IMR-90 (cell line): ENCODE measurements at regions not wholly inside any gene's neighbourhood (a gene's known extent, or its start where the extent isn't known, plus 50 kb on each side); places are given as distances from the start of the nearest gene placed in this dataset.

Experiments used
- ATAC-seq: fragments of 200-7000 bp; cut with Tn5 transposase; 2 replicates; pipeline ENCODE4 v1.9.1; 2020; ENCODE audit warnings: low read depth, mild to moderate bottlenecking, moderate library complexity
- BruUV-seq: library from RNA; stranded (reverse); fragments of 400-500 nt; replicated peaks from 2 replicates; lab custom pipeline; 2021; lab: Mats Ljungman, UMichigan
- CTCF ChIA-PET: fragments of 300-600 bp; formaldehyde crosslinking; extraction: SDS; loops from one replicate; lab custom pipeline; 2021; ENCODE audit warnings: antibody characterized with exemption; lab: Yijun Ruan, JAX
- POLR2A ChIA-PET: fragments of 300-600 bp; sonication (Branson Sonifier 250); formaldehyde crosslinking; loops from one replicate; lab custom pipeline; 2022; ENCODE audit warnings: antibody characterized with exemption; ENCODE audit not compliant: unreplicated experiment; lab: Charles Lee
- DNase-seq: peaks from one replicate; pipeline ENCODE4 v3.0.0; 2013
- H2AFZ ChIP-seq: replicated peaks from 2 replicates; pipeline ENCODE3; 2013; ENCODE audit warnings: low read length, mild to moderate bottlenecking; ENCODE audit not compliant: poor library complexity
- H2AK5ac ChIP-seq: 2 replicates; pipeline ENCODE4 v1.6.1; 2013; ENCODE audit warnings: low read depth, low read length, inconsistent platforms
- H2AK9ac ChIP-seq: replicated peaks from 2 replicates; pipeline ENCODE3; 2013; ENCODE audit warnings: mild to moderate bottlenecking, low read depth, low read length, moderate library complexity; ENCODE audit not compliant: poor library complexity
- H2BK120ac ChIP-seq: 2 replicates; pipeline ENCODE4 v1.6.1; 2013; ENCODE audit warnings: low read depth, low read length, inconsistent platforms
- H2BK15ac ChIP-seq: 3 replicates; pipeline ENCODE4 v1.6.1; 2013; ENCODE audit warnings: low read depth, low read length, inconsistent platforms
- H2BK20ac ChIP-seq: 2 replicates; pipeline ENCODE4 v1.6.1; 2013; ENCODE audit warnings: low read depth, mild to moderate bottlenecking, inconsistent platforms, low read length, moderate library complexity
- H2BK5ac ChIP-seq: 2 replicates; pipeline ENCODE4 v1.6.1; 2013; ENCODE audit warnings: mild to moderate bottlenecking, low read depth, low read length, inconsistent platforms; ENCODE audit not compliant: poor library complexity, severe bottlenecking
- H3K14ac ChIP-seq: replicated peaks from 2 replicates; pipeline ENCODE4 v1.6.1; 2013; ENCODE audit warnings: low read depth, low read length, inconsistent platforms
- H3K18ac ChIP-seq: 2 replicates; pipeline ENCODE4 v1.6.1; 2013; ENCODE audit warnings: low read depth, low read length, control low read depth
- H3K23ac ChIP-seq: 2 replicates; pipeline ENCODE4 v1.6.1; 2013; ENCODE audit warnings: low read depth, low read length, inconsistent platforms
- H3K27ac ChIP-seq: 2 replicates; pipeline ENCODE4 v1.5.1; 2013; ENCODE audit warnings: mild to moderate bottlenecking, control low read depth, low read length; ENCODE audit not compliant: insufficient read depth
- H3K27me3 ChIP-seq: 2 replicates; pipeline ENCODE4 v1.6.1; 2013; ENCODE audit warnings: low read length; ENCODE audit not compliant: control insufficient read depth, insufficient read depth
- H3K36me3 ChIP-seq: 2 replicates; pipeline ENCODE4 v1.6.1; 2013; ENCODE audit warnings: low read length, mixed read lengths; ENCODE audit not compliant: control insufficient read depth, insufficient read depth
- H3K4ac ChIP-seq: 2 replicates; pipeline ENCODE4 v1.6.1; 2013; ENCODE audit warnings: low read depth, low read length, inconsistent platforms
- H3K4me1 ChIP-seq: 2 replicates; pipeline ENCODE4 v1.6.1; 2013; ENCODE audit warnings: low read length, mixed read lengths; ENCODE audit not compliant: control insufficient read depth, insufficient read depth
- H3K4me2 ChIP-seq: 2 replicates; pipeline ENCODE4 v1.6.1; 2013; ENCODE audit warnings: low read depth, mild to moderate bottlenecking, control low read depth, low read length, moderate library complexity
- H3K4me3 ChIP-seq: 2 replicates; pipeline ENCODE4 v1.5.1; 2013; ENCODE audit warnings: low read depth, mild to moderate bottlenecking, control low read depth, low read length, moderate library complexity; ENCODE audit not compliant: insufficient read depth
- H3K56ac ChIP-seq: 2 replicates; pipeline ENCODE4 v1.6.1; 2013; ENCODE audit warnings: low read length, inconsistent platforms; ENCODE audit not compliant: insufficient read depth; ENCODE audit errors: extremely low read depth
- H3K79me1 ChIP-seq, 2 experiments: 2 replicates each; pipeline ENCODE4 v1.6.1; 2013; ENCODE audit warnings: low read length in 2 of 2, inconsistent platforms in 1 of 2, low read depth in 1 of 2
- H3K9ac ChIP-seq: 2 replicates; pipeline ENCODE4 v1.6.1; 2013; ENCODE audit warnings: low read depth, low read length, control low read depth
- H3K9me1 ChIP-seq: 2 replicates; pipeline ENCODE4 v1.6.1; 2013; ENCODE audit warnings: low read length, inconsistent platforms; ENCODE audit not compliant: insufficient read depth
- H3K9me3 ChIP-seq: 2 replicates; pipeline ENCODE4 v1.6.1; 2013; ENCODE audit warnings: low read length; ENCODE audit not compliant: control insufficient read depth, insufficient read depth
- H4K20me1 ChIP-seq: 2 replicates; pipeline ENCODE4 v1.6.1; 2013; ENCODE audit warnings: low read length, inconsistent platforms; ENCODE audit not compliant: insufficient read depth
- H4K5ac ChIP-seq: 2 replicates; pipeline ENCODE4 v1.6.1; 2013; ENCODE audit warnings: mild to moderate bottlenecking, low read depth, low read length, control low read depth
- H4K8ac ChIP-seq, 2 experiments: 2 replicates each; pipeline ENCODE4 v1.6.1; 2013; ENCODE audit warnings: low read depth in 2 of 2, low read length in 2 of 2, control low read depth in 1 of 2, inconsistent platforms in 1 of 2
- H4K91ac ChIP-seq: 2 replicates; pipeline ENCODE4 v1.6.1; 2013; ENCODE audit warnings: low read depth, low read length, inconsistent platforms; ENCODE audit not compliant: insufficient read depth
- CHD1 ChIP-seq: IDR thresholded peaks from 2 replicates; pipeline ENCODE4 v1.6.1; 2012; ENCODE audit warnings: low read depth, low read length, improper control_type of control experiment
- MAFK ChIP-seq: IDR thresholded peaks from 2 replicates; pipeline ENCODE4 v1.6.1; 2012; ENCODE audit warnings: low read depth, low read length, improper control_type of control experiment
- RCOR1 ChIP-seq: IDR thresholded peaks from 2 replicates; pipeline ENCODE4 v1.6.1; 2012; ENCODE audit warnings: mild to moderate bottlenecking, low read length, improper control_type of control experiment; ENCODE audit not compliant: insufficient replicate concordance
- RFX5 ChIP-seq: IDR thresholded peaks from 2 replicates; pipeline ENCODE4 v1.8.0; 2012; ENCODE audit warnings: low read depth, mild to moderate bottlenecking, low read length, moderate library complexity
- USF2 ChIP-seq: fragments of 150-350 bp; IDR thresholded peaks from 2 replicates; pipeline ENCODE4 v1.6.1; 2017; ENCODE audit warnings: mild to moderate bottlenecking, antibody characterized with exemption, low read length, low read depth
- WGBS, 2 experiments: methylation state at CpG; one replicate each; pipeline versions ENCODE4 v1.1.5 to v1.1.7; 2013; ENCODE audit warnings: missing lambda C conversion rate in 2 of 2; ENCODE audit not compliant: insufficient read length in 1 of 2; ENCODE audit errors: extremely low coverage in 2 of 2; 5-methylcytosine and 5-hydroxymethylcytosine counted together
- dilution Hi-C: fragments of 300-500 bp; cut with HindIII; formaldehyde crosslinking; loops from one replicate; pipeline ENCODE4 v1.14.3; 2018; ENCODE audit warnings: low sequenced_read_pairs; ENCODE audit not compliant: unreplicated experiment
- in situ Hi-C: fragments of 300-500 bp; cut with MboI; formaldehyde crosslinking; loops from 3 replicates; pipeline ENCODE4 v1.14.3; 2019; ENCODE audit warnings: low sequenced_read_pairs, inconsistent platforms, mixed read lengths
- intact Hi-C: fragments of 100-400 bp; cut with micrococcal nuclease; formaldehyde crosslinking; loops from 2 replicates; pipeline ENCODE4 v1.10.0; 2022

GRCh38 chr6:88223298-88223697 lies 57.2 kb upstream of the CNR1 start:
- intact Hi-C loops (no loop called here), in situ Hi-C loops (no loop called here)
- POLR2A ChIA-PET = no interaction called here

More at GRCh38 chr6:88223298-88223697, 57.2 kb upstream of the CNR1 start:
- CTCF ChIA-PET = no interaction called here
- no peaks in the 10 kb centered on the region for H4K20me1 ChIP-seq
- H3K79me1 ChIP-seq = no peaks in the 10 kb centered on the region
- H2AK5ac ChIP-seq = no peak overlapping the region
- H3K4me1 ChIP-seq = no peaks in the 10 kb centered on the region
- no peak overlapping the region for H3K14ac ChIP-seq
- no peak overlapping the region for H3K4me3 ChIP-seq
- no peaks in the 10 kb centered on the region for H3K27me3 ChIP-seq
- DNase-seq = no peak
- H3K9me3 ChIP-seq = 0 out of 2 replicates have a peak, but pooled peaks cover 2% of the 10 kb centered on the region
- no peak overlapping the region for H3K27ac ChIP-seq
- no peaks in the 10 kb centered on the region for H3K36me3 ChIP-seq
- H3K4ac ChIP-seq = no peak overlapping the region
- H3K4me2 ChIP-seq = no peak overlapping the region
- H2AK9ac ChIP-seq = no peak overlapping the region
- H2BK5ac ChIP-seq = no peak overlapping the region
- H4K8ac ChIP-seq = no peak overlapping the region
- no peak overlapping the region for H2BK20ac ChIP-seq
- H4K91ac ChIP-seq = no peak overlapping the region
- no TSS peak for BruUV-seq
- H3K9ac ChIP-seq = no peak overlapping the region
- no peak overlapping the region for H2AFZ ChIP-seq
- H2BK15ac ChIP-seq = no peak overlapping the region
- H3K9me1 ChIP-seq = no peaks in the 10 kb centered on the region
- no peak for ATAC-seq
- TF ChIP-seq MAFK (no peak), USF2 (no peak), RCOR1 (no peak), RFX5 (no peak), CHD1 (no peak)
- dilution Hi-C loops = no loop called here
- H3K23ac ChIP-seq = no peak overlapping the region
- no peak overlapping the region for H3K18ac ChIP-seq
- H4K5ac ChIP-seq = no peak overlapping the region
- no peak overlapping the region for H3K56ac ChIP-seq
- no peak overlapping the region for H2BK120ac ChIP-seq
- 33% methylated on average over 1 of the region's 1 CpG; no CpG with 5 or more reads in 1 of the 2 experiments for WGBS, 2 experiments
